Type B pancreatic cell (in vitro differentiated cells): ENCODE measurements at regions not wholly inside any gene's neighbourhood (a gene's known extent, or its start where the extent isn't known, plus 50 kb on each side); places are given as distances from the start of the nearest gene placed in this dataset.

Source experiments
- DNase-seq: peaks from one replicate; pipeline ENCODE4 v3.0.0; 2021; ENCODE audit warnings: mixed read lengths; ENCODE audit not compliant: unreplicated experiment; ENCODE audit errors: extremely low spot score
- H3K27ac Mint-ChIP-seq: 2 replicates; pipeline ENCODE4 v1.8.0; 2021; ENCODE audit warnings: mild to moderate bottlenecking, mixed read lengths
- H3K27me3 Mint-ChIP-seq: 2 replicates; pipeline ENCODE4 v1.8.0; 2021; ENCODE audit warnings: mixed read lengths
- H3K36me3 Mint-ChIP-seq: 2 replicates; pipeline ENCODE4 v1.8.0; 2021; ENCODE audit warnings: mixed read lengths
- H3K4me1 Mint-ChIP-seq: one replicate; pipeline ENCODE4 v1.8.0; 2021; ENCODE audit warnings: mixed read lengths; ENCODE audit not compliant: unreplicated experiment
- H3K4me3 Mint-ChIP-seq: 2 replicates; pipeline ENCODE4 v1.8.0; 2021; ENCODE audit warnings: mild to moderate bottlenecking, mixed read lengths
- H3K9me3 Mint-ChIP-seq: 2 replicates; pipeline ENCODE4 v1.8.0; 2021; ENCODE audit warnings: mixed read lengths
- CTCF ChIP-seq: fragments of 200-600 bp; sonication (generic); conservative IDR thresholded peaks from 2 replicates; pipeline ENCODE4 v1.5.0; 2021; ENCODE audit warnings: antibody characterized with exemption, mild to moderate bottlenecking

- Mint-ChIP-seq H3K4me1 (no peaks in the 10 kb centered on the region), H3K27me3 (no peaks in the 10 kb centered on the region), H3K27ac (no peak overlapping the region), H3K9me3 (no peaks in the 10 kb centered on the region), H3K4me3 (no peak overlapping the region), H3K36me3 (no peaks in the 10 kb centered on the region)
- no peak for DNase-seq
- no peak for TF ChIP-seq CTCF
Measured at GRCh38 chr9:106305428-106306133, 557.4 kb upstream of the ZNF462 start.

- Mint-ChIP-seq H3K27ac (no peak overlapping the region), H3K4me1 (no peaks in the 10 kb centered on the region), H3K4me3 (no peak overlapping the region), H3K9me3 (no peaks in the 10 kb centered on the region), H3K36me3 (no peaks in the 10 kb centered on the region), H3K27me3 (no peaks in the 10 kb centered on the region)
- DNase-seq, result no peak
- no peak for TF ChIP-seq CTCF
Measured at GRCh38 chr9:106307670-106308069, 555.3 kb upstream of the ZNF462 start.

- TF ChIP-seq CTCF, result no peak
- Mint-ChIP-seq H3K9me3 (peaks cover 5% of the 10 kb centered on the region), H3K27ac (no peak overlapping the region), H3K4me1 (no peaks in the 10 kb centered on the region), H3K4me3 (no peak overlapping the region), H3K27me3 (no peaks in the 10 kb centered on the region), H3K36me3 (no peaks in the 10 kb centered on the region)
- DNase-seq, result no peak
Measured at GRCh38 chr9:106309925-106310324, 553.0 kb upstream of the ZNF462 start.

- no peak overlapping the region for H3K4me3 Mint-ChIP-seq
- H3K27ac Mint-ChIP-seq, result no peak overlapping the region
- H3K9me3 Mint-ChIP-seq, result peaks cover 5% of the 10 kb centered on the region
- no peaks in the 10 kb centered on the region for H3K4me1 Mint-ChIP-seq
- H3K27me3 Mint-ChIP-seq, result no peaks in the 10 kb centered on the region
- H3K36me3 Mint-ChIP-seq, result no peaks in the 10 kb centered on the region
- DNase-seq, result no peak
- TF ChIP-seq CTCF, result no peak
Measured at GRCh38 chr9:106310782-106311181, 552.2 kb upstream of the ZNF462 start.

GRCh38 chr9:106312906-106313305 lies 550.1 kb upstream of the ZNF462 start:
- H3K27ac Mint-ChIP-seq, result no peak overlapping the region
- H3K36me3 Mint-ChIP-seq, result no peaks in the 10 kb centered on the region
- H3K4me3 Mint-ChIP-seq, result no peak overlapping the region
- H3K27me3 Mint-ChIP-seq, result no peaks in the 10 kb centered on the region
- no peak for TF ChIP-seq CTCF
- H3K4me1 Mint-ChIP-seq, result no peaks in the 10 kb centered on the region
- DNase-seq, result no peak
- peaks cover 5% of the 10 kb centered on the region for H3K9me3 Mint-ChIP-seq
